Epithelial cell of esophagus (primary cell): ENCODE measurements at regions not wholly inside any gene's neighbourhood (a gene's known extent, or its start where the extent isn't known, plus 50 kb on each side); places are given as distances from the start of the nearest gene placed in this dataset.
"Not testable (repeated sequence)": the region's sequence is repeated elsewhere in the genome, so short reads cannot be mapped to it uniquely, and the experiment has no call there.

ENCODE experiments used
- DNase-seq: peaks from one replicate; pipeline ENCODE4 v3.0.0; 2010; ENCODE audit warnings: low read depth
- H3K4me3 ChIP-seq: 2 replicates; pipeline ENCODE4 v1.5.1; 2011; ENCODE audit warnings: mild to moderate bottlenecking, low read length, control low read depth
- CTCF ChIP-seq: IDR thresholded peaks from 2 replicates; pipeline ENCODE4 v1.5.1; 2011; ENCODE audit warnings: low read depth, mild to moderate bottlenecking, low read length, control low read depth, inconsistent platforms; ENCODE audit not compliant: insufficient read depth; ENCODE audit errors: missing control alignments

DNA sequence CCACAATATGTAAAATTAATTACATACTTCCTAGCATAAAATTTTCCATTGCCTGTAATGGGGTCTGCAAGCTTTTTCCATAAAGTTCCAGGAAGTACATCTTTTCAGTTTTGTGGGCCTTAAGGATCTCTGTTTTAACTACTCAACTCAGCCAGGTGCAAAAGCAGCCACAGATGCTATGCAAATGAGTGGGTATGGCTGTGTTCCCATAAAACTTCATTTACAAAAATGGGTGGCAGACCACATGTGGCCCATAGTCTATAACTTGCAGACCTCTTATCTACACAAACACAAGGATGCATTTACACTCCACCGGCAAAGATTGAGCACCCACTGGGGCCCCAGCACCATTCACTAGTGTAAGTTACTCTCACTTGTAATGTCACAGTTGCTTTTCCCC lies 123.1 kb downstream of the ARHGAP11B start:
- not testable (repeated sequence) for H3K4me3 ChIP-seq, DNase-seq

- DNase-seq, H3K4me3 ChIP-seq: not testable (repeated sequence)
- TF ChIP-seq CTCF = peak; percentile 36
Measured at GRCh38 chr15:30755036-30755687, 129.2 kb downstream of the ARHGAP11B start.

DNA sequence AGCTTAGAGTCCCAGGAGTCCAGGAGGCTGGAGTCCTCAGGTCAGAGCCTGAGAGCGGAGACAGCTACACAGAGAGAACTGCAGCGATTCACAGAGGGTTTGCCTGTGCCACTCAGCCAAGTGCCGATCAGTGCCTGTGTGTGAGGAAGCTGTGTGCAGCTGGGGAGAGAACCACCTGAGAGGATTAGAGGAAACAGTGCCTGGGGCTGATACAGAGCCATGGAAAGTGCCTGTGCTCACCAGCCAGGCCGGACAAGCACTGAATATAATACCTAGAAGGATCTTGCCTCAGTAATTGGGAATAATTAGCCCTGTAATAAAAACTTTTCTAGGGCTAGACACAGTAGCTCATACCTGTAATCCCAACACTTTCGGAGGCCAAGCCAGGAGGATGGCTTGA lies 134.7 kb downstream of the ARHGAP11B start:
- not testable (repeated sequence) for DNase-seq, H3K4me3 ChIP-seq

- H3K4me3 ChIP-seq = not testable (repeated sequence)
Measured at GRCh38 chr15:30761365-30761764, 135.4 kb downstream of the ARHGAP11B start.

DNA sequence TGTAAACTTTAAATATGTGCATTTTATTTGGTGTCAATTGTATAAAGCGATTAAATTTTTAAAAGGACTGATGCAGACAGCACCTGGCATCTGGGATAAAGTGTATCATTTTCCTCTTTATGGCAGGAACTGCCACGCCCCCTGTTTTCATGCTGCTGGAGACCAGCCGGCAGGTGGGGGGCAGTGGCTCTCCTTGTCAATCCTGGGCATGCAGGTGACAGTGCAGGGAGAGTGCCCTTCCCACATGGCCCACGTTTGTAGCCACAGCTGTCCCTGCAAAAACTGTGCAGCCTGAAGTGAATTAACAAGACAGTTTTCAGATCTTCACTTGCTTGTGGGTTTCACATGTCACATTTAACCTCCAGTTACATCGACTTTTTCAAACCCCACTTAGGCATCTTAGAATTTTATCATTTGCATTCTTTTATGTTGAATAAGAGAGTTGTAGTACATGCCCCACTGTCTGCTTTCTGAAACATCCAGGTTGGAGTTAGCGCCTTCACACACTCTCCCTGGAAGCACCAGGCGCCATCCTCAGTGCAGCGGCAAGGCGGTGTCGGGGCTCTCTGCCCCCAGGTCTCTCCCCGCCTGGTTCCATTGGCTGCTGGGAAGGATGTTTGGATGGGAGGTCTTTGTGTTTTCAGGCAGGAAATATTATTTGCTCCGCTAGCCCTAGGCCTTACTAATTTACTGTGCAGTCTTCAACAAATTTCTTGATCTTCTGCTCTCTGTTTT lies 134.2 kb upstream of the FAN1 start:
- not testable (repeated sequence) for H3K4me3 ChIP-seq, DNase-seq

More at GRCh38 chr15:30761365-30761764, 135.4 kb downstream of the ARHGAP11B start:
- DNase-seq = not testable (repeated sequence)

GRCh38 chr15:30770759-30771158 lies 133.0 kb upstream of the FAN1 start:
- no peak overlapping the region for H3K4me3 ChIP-seq
- DNase-seq = no peak
- no peak for TF ChIP-seq CTCF

GRCh38 chr15:30783019-30783418 lies 120.7 kb upstream of the FAN1 start:
- TF ChIP-seq CTCF = no peak
- no peak overlapping the region for H3K4me3 ChIP-seq
- DNase-seq = no peak

- H3K4me3 ChIP-seq = no peak overlapping the region
- no peak for TF ChIP-seq CTCF
- DNase-seq = no peak
Measured at GRCh38 chr15:30788595-30788994, 115.1 kb upstream of the FAN1 start.
